Lung (tissue), 11 donors: ENCODE measurements at regions not wholly inside any gene's neighbourhood (a gene's known extent, or its start where the extent isn't known, plus 50 kb on each side); places are given as distances from the start of the nearest gene placed in this dataset.

ENCODE experiments used
- ATAC-seq: fragments of 200-7000 bp; cut with Tn5 transposase; one replicate; pipeline ENCODE4 v1.9.1; 2020; ENCODE audit warnings: moderate number of reproducible peaks; ENCODE audit not compliant: insufficient read depth, low FRiP score
- DNase-seq, 3 donors: peaks; one replicate each; pipeline ENCODE4 v3.0.0-alpha.2; 2013 to 2017
- H3K27ac ChIP-seq, 2 donors: one replicate each; pipeline ENCODE4 v1.5.1; 2013; ENCODE audit warnings: mild to moderate bottlenecking in 2 of 2, moderate library complexity in 2 of 2, control low read depth in 1 of 2, inconsistent platforms in 1 of 2, low read depth in 1 of 2, low read length in 1 of 2
- H3K27me3 ChIP-seq, 3 donors: one replicate each; pipeline ENCODE4 v1.5.1; 2013; ENCODE audit warnings: low read length in 2 of 3; ENCODE audit not compliant: control insufficient read depth in 3 of 3, insufficient read depth in 3 of 3
- H3K36me3 ChIP-seq, 4 donors: one replicate each; pipeline ENCODE4 v1.5.1; 2013; ENCODE audit warnings: low read length in 4 of 4, mild to moderate bottlenecking in 1 of 4, moderate library complexity in 1 of 4; ENCODE audit not compliant: control insufficient read depth in 4 of 4, insufficient read depth in 4 of 4
- H3K4me1 ChIP-seq, 5 donors: one replicate each; pipeline ENCODE4 v1.5.1; 2013; ENCODE audit warnings: low read length in 5 of 5, mild to moderate bottlenecking in 2 of 5, moderate library complexity in 1 of 5; ENCODE audit not compliant: control insufficient read depth in 5 of 5, insufficient read depth in 5 of 5
- H3K4me3 ChIP-seq: one replicate; pipeline ENCODE4 v1.5.1; 2013; ENCODE audit warnings: mild to moderate bottlenecking, control low read depth, moderate library complexity
- H3K9ac ChIP-seq, 2 donors: one replicate each; pipeline ENCODE4 v1.5.1; 2013; ENCODE audit warnings: low read length in 2 of 2, control low read depth in 1 of 2; ENCODE audit not compliant: insufficient read depth in 1 of 2
- H3K9me3 ChIP-seq, 4 donors: one replicate each; pipeline ENCODE4 v1.5.1; 2013; ENCODE audit warnings: low read length in 3 of 4, mild to moderate bottlenecking in 1 of 4, moderate library complexity in 1 of 4; ENCODE audit not compliant: control insufficient read depth in 4 of 4, insufficient read depth in 3 of 4
- WGBS, 2 donors: extraction: QIAGEN DNeasy Blood & Tissue Kit; methylation state at CpG; one replicate each; pipeline ENCODE4 v1.1.7; 2013; 5-methylcytosine and 5-hydroxymethylcytosine counted together
- TF ChIP-seq, protein P1 (sequence below): IDR thresholded peaks from 2 replicates; pipeline ENCODE4 v1.5.1; 2012; ENCODE audit warnings: mild to moderate bottlenecking; ENCODE audit errors: control extremely low read depth, extremely low read depth
- donor health status: control.
- donor health status: control.
- donor health status: Bipolar disorder and iron deficiency.
- donor health status: healthy.
- donor health status: DM: yes; HTN: yes; CAD: no.

DNA sequence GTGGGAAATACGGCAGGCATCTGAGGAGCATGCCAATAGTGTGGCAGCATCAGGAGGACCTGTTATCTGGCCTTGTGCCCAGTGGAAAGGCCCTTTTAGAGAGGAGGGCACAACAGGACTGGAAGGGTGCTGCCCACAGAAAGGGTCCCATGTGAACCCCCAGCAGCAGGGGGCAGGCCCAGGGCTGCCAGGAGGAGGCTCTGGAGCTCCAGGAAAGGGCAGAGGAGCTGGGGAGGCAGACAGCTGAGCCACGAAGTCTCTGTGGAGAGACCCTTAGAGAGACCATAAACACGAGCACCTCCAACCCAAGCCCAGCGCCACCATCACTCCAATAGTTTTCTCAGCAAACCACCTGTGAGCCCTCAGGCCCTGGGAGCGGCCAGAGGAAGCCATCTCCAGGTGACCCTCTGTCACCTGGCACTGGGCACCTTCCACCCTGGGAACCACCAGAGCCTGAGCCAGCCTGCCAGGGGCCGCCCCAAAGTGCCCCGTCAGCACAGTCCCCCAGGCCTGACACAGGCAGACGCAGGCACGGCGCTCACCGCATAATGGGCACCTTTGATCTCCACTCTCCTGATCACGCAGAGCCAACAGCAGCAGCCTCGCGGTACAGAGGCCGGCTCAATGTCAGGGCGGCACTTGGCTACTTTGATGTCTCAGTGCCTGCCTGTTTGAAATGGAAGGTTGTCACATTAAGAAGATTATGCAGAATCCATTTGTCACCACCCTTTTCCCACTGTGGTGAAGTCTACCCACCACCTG is 162.5 kb upstream of the RAB6C start:
- 85 to 94% methylated on average over 16 of the region's 16 CpGs for WGBS, 2 donors
- Histone ChIP-seq H3K4me3 (no peak overlapping the region), H3K9me3 (peaks cover 0 to 9% (median 0%) of the 10 kb centered on the region in 4 donors), H3K27ac (no peak overlapping the region), H3K36me3 (peaks cover 0 to 2% (median 0%) of the 10 kb centered on the region in 4 donors), H3K4me1 (no peaks in the 10 kb centered on the region), H3K9ac (no peak overlapping the region), H3K27me3 (no peaks in the 10 kb centered on the region)
- no peak for ATAC-seq
- no peak for DNase-seq
- TF ChIP-seq, protein P1, sequence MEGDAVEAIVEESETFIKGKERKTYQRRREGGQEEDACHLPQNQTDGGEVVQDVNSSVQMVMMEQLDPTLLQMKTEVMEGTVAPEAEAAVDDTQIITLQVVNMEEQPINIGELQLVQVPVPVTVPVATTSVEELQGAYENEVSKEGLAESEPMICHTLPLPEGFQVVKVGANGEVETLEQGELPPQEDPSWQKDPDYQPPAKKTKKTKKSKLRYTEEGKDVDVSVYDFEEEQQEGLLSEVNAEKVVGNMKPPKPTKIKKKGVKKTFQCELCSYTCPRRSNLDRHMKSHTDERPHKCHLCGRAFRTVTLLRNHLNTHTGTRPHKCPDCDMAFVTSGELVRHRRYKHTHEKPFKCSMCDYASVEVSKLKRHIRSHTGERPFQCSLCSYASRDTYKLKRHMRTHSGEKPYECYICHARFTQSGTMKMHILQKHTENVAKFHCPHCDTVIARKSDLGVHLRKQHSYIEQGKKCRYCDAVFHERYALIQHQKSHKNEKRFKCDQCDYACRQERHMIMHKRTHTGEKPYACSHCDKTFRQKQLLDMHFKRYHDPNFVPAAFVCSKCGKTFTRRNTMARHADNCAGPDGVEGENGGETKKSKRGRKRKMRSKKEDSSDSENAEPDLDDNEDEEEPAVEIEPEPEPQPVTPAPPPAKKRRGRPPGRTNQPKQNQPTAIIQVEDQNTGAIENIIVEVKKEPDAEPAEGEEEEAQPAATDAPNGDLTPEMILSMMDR: no peak

DNA sequence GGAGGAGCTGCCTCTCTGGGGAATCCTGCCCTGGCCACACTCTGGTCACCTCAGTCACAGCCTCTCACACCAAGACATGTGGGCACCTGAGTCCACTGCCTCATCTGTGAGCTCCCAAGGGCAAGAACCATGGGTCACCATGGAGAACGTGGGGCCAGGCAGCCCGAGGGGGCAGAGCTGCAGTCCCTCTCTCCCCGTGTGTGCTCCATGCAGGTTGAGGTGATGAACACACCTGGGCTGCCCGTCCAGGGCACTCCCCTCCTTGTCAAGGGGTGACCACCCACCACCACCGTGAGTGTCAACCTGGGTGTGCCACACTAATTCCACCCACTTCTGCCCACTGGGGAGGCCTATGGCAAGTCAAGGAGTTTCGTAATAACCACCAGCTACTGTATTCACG is 159.6 kb upstream of the RAB6C start:
- Histone ChIP-seq H3K4me1 (no peaks in the 10 kb centered on the region), H3K27me3 (no peaks in the 10 kb centered on the region), H3K4me3 (no peak overlapping the region), H3K27ac (no peak overlapping the region), H3K9ac (no peak overlapping the region), H3K36me3 (peaks cover 0 to 2% (median 0%) of the 10 kb centered on the region in 4 donors), H3K9me3 (peaks cover 0 to 6% (median 0%) of the 10 kb centered on the region in 4 donors)
- TF ChIP-seq, protein P1: no peak
- DNase-seq (no peak), ATAC-seq (no peak)
- WGBS, 2 donors: 78 to 82% methylated on average over 7 of the region's 7 CpGs

GRCh38 chr2:129820908-129821307 is 158.6 kb upstream of the RAB6C start:
- Histone ChIP-seq H3K9me3 (peaks cover 0 to 3% (median 0%) of the 10 kb centered on the region in 4 donors), H3K36me3 (peaks cover 0 to 2% (median 0%) of the 10 kb centered on the region in 4 donors), H3K27me3 (no peaks in the 10 kb centered on the region), H3K9ac (no peak overlapping the region), H3K27ac (no peak overlapping the region), H3K4me3 (no peak overlapping the region), H3K4me1 (no peaks in the 10 kb centered on the region)
- ATAC-seq (no peak), DNase-seq (no peak)
- WGBS, 2 donors: 88 to 91% methylated on average over 6 of the region's 6 CpGs
- TF ChIP-seq, protein P1: no peak

- ATAC-seq (no peak), DNase-seq (no peak)
- no peak overlapping the region for H3K4me3 ChIP-seq
- WGBS, 2 donors: 73 to 94% methylated on average over 4 of the region's 4 CpGs
- TF ChIP-seq, protein P1: no peak
- H3K9ac ChIP-seq: no peak overlapping the region
- no peaks in the 10 kb centered on the region for H3K27me3 ChIP-seq
- H3K4me1 ChIP-seq: no peaks in the 10 kb centered on the region
- no peak overlapping the region for H3K27ac ChIP-seq
- peaks cover 0 to 3% (median 0%) of the 10 kb centered on the region in 4 donors for H3K9me3 ChIP-seq
- peaks cover 0 to 2% (median 0%) of the 10 kb centered on the region in 4 donors for H3K36me3 ChIP-seq
Measured at GRCh38 chr2:129821445-129821844, 158.0 kb upstream of the RAB6C start.
